Memory B cell (primary cell): ENCODE measurements at regions not wholly inside any gene's neighbourhood (a gene's known extent, or its start where the extent isn't known, plus 50 kb on each side); places are given as distances from the start of the nearest gene placed in this dataset.

Experiments used
- ATAC-seq: fragments of 150-1000 bp; cut with Tn5 transposase; 2 replicates; pipeline ENCODE4 v1.10.0; 2021; ENCODE audit warnings: low read depth, mild to moderate bottlenecking, moderate library complexity
- DNase-seq, 2 donors: peaks; one replicate each; pipeline ENCODE4 v3.0.0; 2022; ENCODE audit warnings: low spot score in 2 of 2
- H3K27ac Mint-ChIP-seq: one replicate; pipeline ENCODE4 v1.8.0; 2022; ENCODE audit warnings: mild to moderate bottlenecking, moderate library complexity, mixed read lengths
- H3K27me3 Mint-ChIP-seq: one replicate; pipeline ENCODE4 v1.8.0; 2022; ENCODE audit warnings: mixed read lengths
- H3K36me3 Mint-ChIP-seq: one replicate; pipeline ENCODE4 v1.8.0; 2022; ENCODE audit warnings: mild to moderate bottlenecking, mixed read lengths
- H3K4me1 Mint-ChIP-seq: one replicate; pipeline ENCODE4 v1.8.0; 2022; ENCODE audit warnings: mixed read lengths
- H3K4me3 Mint-ChIP-seq: one replicate; pipeline ENCODE4 v1.8.0; 2022; ENCODE audit warnings: mild to moderate bottlenecking, moderate library complexity, mixed read lengths
- H3K9me3 Mint-ChIP-seq: one replicate; pipeline ENCODE4 v1.8.0; 2022; ENCODE audit warnings: mixed read lengths

DNA sequence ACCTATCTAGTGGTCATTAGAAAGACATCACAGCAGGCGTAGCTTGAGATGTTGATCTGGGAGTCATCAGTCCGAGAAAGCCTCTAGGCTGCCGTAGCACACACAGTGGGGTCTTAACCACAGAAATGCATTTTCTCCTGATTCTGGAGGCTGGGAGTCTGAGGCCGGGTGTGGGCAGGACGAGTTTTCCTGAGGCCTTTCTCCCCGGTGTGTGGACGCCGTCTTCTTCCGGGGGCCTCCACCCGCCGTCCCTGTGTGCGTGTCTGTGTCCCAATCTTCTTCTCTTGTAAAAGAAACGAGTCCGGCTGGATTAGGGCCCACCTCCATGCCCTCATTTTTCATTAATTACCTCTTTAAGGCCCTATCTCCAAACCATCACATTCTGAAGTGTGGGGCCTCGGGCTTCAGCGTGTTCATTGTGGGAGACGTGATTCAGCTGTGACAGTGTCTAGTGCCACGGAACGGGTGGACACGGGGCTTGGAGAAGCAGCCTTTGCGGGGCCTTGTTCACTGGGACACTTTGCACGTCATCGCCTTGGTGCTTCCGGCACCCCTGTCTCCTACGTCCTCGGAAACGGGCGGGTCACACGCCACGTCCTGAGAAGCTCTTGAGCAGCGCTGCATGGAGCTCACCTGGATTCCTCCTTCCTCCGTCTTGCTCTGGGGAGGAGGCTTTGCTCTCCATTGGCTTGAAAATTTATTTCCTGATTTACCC lies 208.9 kb upstream of the SOX1 start:
- no peak for DNase-seq
- Mint-ChIP-seq H3K4me1 (no peaks in the 10 kb centered on the region), H3K9me3 (peaks cover 6% of the 10 kb centered on the region), H3K4me3 (no peak overlapping the region), H3K27ac (no peak overlapping the region), H3K27me3 (peaks cover 5% of the 10 kb centered on the region), H3K36me3 (no peaks in the 10 kb centered on the region)
- no peak for ATAC-seq

DNA sequence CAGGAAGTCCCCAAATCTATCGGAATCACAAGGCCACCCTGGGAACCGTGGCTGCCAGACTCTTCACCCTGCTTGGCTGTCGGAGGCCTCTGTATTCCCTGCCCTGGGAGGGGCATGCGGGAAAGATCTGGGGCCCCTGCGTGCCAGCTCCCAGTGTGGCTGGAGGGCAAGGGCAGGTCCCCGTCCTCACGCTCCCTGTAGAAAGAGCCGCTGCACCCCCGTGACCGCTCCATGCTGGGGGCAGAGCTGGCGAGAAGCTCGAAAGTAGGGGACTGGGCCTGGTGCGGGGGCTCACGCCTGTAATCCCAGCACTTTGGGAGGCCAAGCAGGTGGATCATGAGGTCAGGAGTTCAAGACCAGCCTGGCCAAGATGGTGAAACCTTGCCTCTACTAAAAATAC lies 208.4 kb upstream of the SOX1 start:
- no peak for ATAC-seq
- Mint-ChIP-seq H3K4me3 (no peak overlapping the region), H3K9me3 (peaks cover 6% of the 10 kb centered on the region), H3K4me1 (no peaks in the 10 kb centered on the region), H3K36me3 (no peaks in the 10 kb centered on the region), H3K27me3 (peaks cover 5% of the 10 kb centered on the region), H3K27ac (no peak overlapping the region)
- DNase-seq = no peak

DNA sequence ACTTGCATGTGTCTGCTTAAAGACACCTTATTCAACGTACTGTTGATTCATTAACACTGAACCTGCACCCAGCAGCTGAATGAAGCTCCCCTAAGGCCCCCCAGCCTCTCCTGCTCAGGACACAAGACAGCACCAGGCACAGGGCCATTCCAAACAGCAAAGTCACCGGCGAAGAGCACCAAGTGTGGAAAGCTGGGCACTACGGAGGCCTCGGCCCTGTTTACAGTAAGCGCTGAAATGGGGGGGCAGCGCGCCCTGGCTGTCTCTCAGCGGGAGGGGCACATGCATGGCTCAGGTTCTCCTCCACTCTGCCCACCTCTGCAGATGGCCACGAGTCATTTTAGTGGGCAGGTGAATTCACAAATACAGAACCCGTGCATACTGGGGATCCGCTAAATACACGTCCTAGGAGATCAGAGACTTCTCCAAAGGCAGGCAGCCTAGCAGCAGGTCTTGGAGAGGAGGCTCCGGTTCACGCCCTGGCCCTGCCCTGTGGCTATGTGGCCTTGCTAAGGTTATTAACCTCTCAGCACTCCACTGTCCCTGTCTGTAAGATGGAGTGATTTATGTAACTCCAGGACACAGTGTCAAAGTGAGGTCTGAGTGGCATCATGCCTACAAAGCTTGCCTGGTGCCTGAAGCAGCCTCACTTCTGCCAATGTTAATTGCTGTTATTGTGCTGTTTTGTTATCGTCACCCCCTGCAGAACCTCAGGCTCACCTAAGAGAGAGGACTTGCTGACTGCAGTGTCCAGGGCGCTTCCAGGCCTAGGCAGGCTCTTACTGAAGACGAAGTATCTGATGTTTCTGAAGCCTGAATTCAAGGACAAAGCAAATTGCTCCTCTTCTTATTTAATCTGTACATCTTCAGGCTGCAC lies 207.4 kb upstream of the SOX1 start:
- H3K4me1 Mint-ChIP-seq = no peaks in the 10 kb centered on the region
- H3K27me3 Mint-ChIP-seq = peaks cover 5% of the 10 kb centered on the region
- H3K27ac Mint-ChIP-seq = no peak overlapping the region
- peaks cover 6% of the 10 kb centered on the region for H3K9me3 Mint-ChIP-seq
- H3K4me3 Mint-ChIP-seq = no peak overlapping the region
- ATAC-seq = no peak
- DNase-seq = no peak
- no peaks in the 10 kb centered on the region for H3K36me3 Mint-ChIP-seq

DNA sequence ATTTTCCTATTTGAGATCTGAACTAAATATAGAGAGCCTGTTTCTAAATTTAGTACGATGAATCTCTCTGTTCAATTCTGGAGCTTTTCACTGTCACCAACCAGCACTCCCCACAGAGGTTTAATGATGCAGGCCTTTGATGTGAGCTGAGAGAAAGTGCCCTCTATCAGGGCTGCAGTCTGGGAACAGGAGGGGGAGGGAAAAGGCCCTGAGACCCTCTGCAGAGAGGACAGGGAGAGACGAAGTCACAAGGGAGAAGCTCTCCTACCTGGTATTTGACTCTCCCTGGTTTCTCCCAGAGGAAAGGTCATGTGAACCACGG lies 206.8 kb upstream of the SOX1 start:
- Mint-ChIP-seq H3K36me3 (no peaks in the 10 kb centered on the region), H3K4me3 (no peak overlapping the region), H3K9me3 (peaks cover 6% of the 10 kb centered on the region), H3K27me3 (peaks cover 5% of the 10 kb centered on the region), H3K4me1 (no peaks in the 10 kb centered on the region), H3K27ac (no peak overlapping the region)
- ATAC-seq (no peak), DNase-seq (no peak)

DNA sequence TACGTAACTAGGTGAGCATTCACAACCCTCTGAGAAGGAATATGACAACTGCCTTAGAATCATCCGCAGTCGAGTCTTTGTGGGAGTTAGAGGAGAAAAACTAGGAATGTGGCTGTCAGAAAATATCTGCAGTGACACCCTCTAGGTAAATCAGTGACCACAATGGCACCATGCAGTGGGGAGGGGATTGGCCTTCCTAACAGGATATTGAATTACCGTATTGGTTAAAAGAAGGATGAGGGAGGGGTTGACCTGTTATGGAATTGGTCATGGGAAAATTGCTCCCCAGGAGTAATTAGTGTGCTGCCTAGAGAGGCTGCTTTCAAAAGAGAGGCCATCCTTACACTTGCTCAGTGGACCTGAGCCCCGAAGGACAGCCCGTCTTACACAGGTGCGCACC lies 205.6 kb upstream of the SOX1 start:
- Mint-ChIP-seq H3K36me3 (no peaks in the 10 kb centered on the region), H3K4me1 (no peaks in the 10 kb centered on the region), H3K9me3 (peaks cover 7% of the 10 kb centered on the region), H3K27me3 (peaks cover 5% of the 10 kb centered on the region), H3K27ac (no peak overlapping the region), H3K4me3 (no peak overlapping the region)
- ATAC-seq = no peak
- DNase-seq = no peak

DNA sequence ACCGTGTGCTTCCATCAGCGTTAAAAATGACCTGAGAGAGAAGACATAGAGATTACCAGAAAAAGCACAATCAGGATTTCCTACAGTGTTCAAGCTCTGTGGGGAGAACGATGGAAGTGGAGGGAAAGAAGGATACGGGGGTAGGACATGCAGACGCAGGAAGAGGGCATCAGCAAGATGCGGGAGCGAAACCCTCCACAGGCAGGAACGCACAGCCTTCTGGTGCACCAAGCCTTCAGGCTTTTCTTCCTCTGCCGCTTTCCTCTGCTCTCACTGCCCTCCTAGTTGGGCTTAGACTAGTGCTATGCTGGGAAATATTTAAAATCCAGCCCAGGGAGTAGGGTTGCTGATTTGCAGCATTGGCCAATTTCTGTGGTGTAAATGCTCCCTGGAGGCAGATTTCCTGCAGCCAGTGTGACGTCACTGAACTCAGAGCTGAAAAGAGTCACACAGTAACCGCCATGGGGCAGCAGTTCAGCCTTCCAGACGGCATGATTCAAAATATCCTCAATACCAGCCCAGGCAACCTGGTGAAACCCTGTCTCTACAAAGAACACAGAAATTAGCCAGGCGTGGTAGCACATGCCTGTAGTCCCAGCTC lies 205.1 kb upstream of the SOX1 start:
- Mint-ChIP-seq H3K4me3 (no peak overlapping the region), H3K27me3 (peaks cover 4% of the 10 kb centered on the region)

DNA sequence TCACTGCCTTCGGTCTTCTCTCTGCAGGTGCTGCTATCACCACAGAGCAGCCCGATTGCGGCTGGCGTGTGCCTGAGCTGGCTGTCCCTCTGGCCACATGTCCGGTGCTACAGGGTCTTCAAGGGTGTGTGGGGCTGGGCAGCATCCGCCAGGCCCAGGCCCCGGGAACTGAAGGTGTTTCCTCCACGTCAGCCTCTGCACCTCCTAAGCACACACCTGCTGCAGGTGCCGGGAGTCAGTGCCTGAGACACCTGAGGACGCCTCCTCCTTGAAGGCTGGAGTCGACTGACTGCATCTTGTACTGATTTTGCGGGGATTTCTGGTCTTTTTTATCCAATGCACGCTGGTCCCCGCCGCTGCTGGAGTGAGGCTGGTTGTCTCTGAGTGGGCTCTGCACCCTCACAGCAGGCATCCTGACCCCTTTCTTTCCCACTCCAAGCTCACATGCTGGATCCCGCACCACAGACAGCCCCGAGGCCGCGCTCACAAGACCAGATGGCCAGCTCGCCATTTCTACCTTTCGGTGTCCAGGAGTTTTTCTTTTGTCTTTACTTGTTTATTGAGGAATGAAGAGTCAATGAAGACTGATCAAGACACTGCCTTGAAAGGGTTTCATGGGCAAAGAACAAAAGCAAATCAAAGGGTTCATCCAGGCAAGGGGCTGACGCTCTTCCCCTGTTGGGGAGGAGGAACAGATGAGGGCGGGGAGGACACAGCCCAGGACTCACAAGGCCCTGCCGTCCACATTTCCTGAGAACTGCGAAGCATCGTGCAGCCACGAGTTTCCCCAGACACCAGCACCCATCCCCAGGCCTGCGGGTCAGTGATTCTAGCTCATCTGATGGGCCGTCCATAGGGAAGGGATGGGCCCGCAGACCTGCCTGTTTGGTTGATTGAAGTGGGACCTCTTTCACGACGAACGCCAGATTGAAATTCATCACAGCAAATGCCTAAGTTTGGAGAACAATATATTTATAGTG lies 203.8 kb upstream of the SOX1 start:
- DNase-seq (no peak), ATAC-seq (no peak)
- no peak overlapping the region for H3K4me3 Mint-ChIP-seq
- H3K4me1 Mint-ChIP-seq = no peaks in the 10 kb centered on the region
- H3K9me3 Mint-ChIP-seq = peaks cover 14% of the 10 kb centered on the region
- no peaks in the 10 kb centered on the region for H3K36me3 Mint-ChIP-seq
- H3K27ac Mint-ChIP-seq = no peak overlapping the region
- no peaks in the 10 kb centered on the region for H3K27me3 Mint-ChIP-seq

More for the DNA sequence above, 205.1 kb upstream of the SOX1 start:
- Mint-ChIP-seq H3K27ac (no peak overlapping the region), H3K4me1 (no peaks in the 10 kb centered on the region), H3K9me3 (peaks cover 8% of the 10 kb centered on the region), H3K36me3 (no peaks in the 10 kb centered on the region)
- DNase-seq = no peak
- ATAC-seq = no peak

DNA sequence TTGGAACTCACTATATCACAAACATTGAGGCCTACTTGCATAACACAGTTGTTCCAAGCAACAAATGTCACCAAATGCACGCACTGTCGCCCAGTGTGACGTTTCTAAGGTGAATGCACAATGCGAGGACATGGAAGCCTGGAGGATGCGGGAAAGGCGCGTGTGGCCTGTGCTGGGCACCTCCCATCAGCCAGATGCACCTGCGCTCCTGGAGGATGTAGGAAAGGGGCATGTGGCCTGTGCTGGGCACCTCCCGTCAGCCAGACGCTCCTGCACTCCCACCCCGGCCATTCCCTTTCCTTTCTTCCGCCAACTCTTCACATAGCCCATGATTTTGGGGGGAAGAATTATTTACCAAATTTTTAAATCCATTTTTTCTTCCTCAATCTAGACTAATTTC lies 202.4 kb upstream of the SOX1 start:
- DNase-seq (no peak), ATAC-seq (no peak)
- Mint-ChIP-seq H3K27me3 (no peaks in the 10 kb centered on the region), H3K4me3 (no peak overlapping the region), H3K9me3 (peaks cover 17% of the 10 kb centered on the region), H3K36me3 (no peaks in the 10 kb centered on the region), H3K4me1 (no peaks in the 10 kb centered on the region), H3K27ac (no peak overlapping the region)

DNA sequence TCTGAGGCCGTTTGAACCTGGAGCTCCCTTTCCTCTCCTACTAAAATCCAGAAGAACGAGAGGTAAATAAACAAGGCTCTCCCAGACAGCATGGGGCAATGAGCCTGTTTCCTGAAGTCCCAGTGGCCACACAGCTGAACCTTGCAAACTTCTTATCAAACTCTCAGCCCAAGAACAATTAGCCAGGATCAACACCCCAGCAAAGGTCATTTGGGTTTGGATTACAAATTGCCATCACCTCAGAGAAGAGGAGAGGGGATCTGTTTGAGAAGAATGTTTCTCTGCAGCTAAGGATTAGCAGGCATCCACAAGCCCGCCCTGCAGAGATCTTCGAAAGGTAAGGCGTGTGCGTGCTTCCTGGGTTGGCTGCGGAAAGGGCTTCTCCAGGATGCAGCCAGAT lies 201.9 kb upstream of the SOX1 start:
- no peak overlapping the region for H3K27ac Mint-ChIP-seq

DNA sequence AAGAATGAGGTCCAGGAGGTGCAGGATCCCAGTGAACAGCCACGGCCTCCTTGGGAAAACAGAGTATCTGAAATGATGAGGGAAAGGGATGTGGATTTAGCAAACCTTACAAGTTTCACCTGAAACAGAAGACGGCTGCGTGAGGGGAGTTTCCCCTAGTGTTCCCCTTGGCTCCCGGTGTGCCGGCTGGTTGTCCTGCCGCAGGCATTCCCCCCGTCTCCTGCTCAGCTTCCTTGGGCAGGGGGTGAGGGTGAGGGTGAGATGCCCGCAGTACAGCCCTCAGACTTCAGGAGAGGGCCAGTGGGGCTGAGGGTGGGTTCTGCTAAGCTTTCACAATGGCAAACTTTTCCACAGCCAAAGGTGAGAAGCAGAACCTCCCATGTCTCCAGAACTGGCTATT lies 201.1 kb upstream of the SOX1 start:
- H3K27me3 Mint-ChIP-seq = no peaks in the 10 kb centered on the region
- no peaks in the 10 kb centered on the region for H3K4me1 Mint-ChIP-seq
- peaks cover 14% of the 10 kb centered on the region for H3K9me3 Mint-ChIP-seq
- ATAC-seq = no peak
- no peak overlapping the region for H3K27ac Mint-ChIP-seq
- H3K36me3 Mint-ChIP-seq = no peaks in the 10 kb centered on the region
- no peak for DNase-seq
- no peak overlapping the region for H3K4me3 Mint-ChIP-seq

More for the DNA sequence above, 201.9 kb upstream of the SOX1 start:
- Mint-ChIP-seq H3K36me3 (no peaks in the 10 kb centered on the region), H3K9me3 (peaks cover 17% of the 10 kb centered on the region), H3K4me3 (no peak overlapping the region), H3K27me3 (no peaks in the 10 kb centered on the region), H3K4me1 (no peaks in the 10 kb centered on the region)
- ATAC-seq (no peak), DNase-seq (no peak)

DNA sequence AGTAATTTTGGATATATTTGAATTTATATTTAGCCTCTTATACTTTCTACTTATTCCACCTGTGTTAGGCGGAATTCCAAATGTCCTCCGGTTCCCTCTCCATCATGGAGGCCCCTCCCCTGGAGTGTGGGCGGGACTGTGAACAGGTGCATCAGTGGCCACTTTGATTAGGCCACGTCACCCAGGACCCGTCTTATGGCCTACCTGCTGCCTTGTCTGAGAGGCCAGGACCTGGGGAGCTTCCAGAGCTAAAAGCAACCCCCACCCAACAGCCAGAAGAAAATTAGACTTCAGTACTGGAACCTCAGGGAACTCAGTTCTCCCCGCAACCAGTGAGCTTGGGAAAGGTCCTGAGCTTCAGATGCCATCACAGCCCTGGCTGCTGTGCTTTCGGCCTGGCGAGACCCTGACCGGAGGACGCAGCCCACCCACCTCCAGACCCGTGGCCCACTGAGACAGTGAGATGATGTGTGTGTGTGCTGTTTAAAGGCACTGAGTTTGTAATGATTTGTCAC lies 200.2 kb upstream of the SOX1 start:
- no peak for DNase-seq
- Mint-ChIP-seq H3K9me3 (peaks cover 14% of the 10 kb centered on the region), H3K4me1 (no peaks in the 10 kb centered on the region), H3K27ac (no peak overlapping the region), H3K36me3 (no peaks in the 10 kb centered on the region), H3K4me3 (no peak overlapping the region), H3K27me3 (no peaks in the 10 kb centered on the region)
- no peak for ATAC-seq

DNA sequence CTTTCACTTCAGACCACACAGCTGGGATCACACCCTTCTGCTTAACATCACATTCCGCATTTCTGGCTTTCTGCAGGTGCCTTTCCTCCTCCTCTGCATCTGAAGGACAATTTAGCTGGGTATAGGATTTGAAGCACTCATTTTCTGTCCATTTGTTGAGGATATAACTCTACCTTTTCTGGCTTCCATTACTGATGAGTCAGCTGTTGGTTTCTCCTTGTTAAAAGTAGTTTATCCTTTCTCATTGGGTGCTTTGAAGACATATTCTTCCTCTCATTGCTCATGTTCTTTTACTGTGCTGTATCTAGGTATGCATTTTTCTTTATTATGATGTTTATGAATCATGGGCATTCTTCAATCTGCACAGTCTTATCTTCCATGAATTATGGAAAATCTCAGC lies 199.3 kb upstream of the SOX1 start:
- no peak overlapping the region for H3K4me3 Mint-ChIP-seq
- H3K36me3 Mint-ChIP-seq = no peaks in the 10 kb centered on the region
- H3K27me3 Mint-ChIP-seq = no peaks in the 10 kb centered on the region
- H3K9me3 Mint-ChIP-seq = peaks cover 14% of the 10 kb centered on the region
- ATAC-seq = no peak
- H3K4me1 Mint-ChIP-seq = no peaks in the 10 kb centered on the region
- H3K27ac Mint-ChIP-seq = no peak overlapping the region
- DNase-seq = no peak

DNA sequence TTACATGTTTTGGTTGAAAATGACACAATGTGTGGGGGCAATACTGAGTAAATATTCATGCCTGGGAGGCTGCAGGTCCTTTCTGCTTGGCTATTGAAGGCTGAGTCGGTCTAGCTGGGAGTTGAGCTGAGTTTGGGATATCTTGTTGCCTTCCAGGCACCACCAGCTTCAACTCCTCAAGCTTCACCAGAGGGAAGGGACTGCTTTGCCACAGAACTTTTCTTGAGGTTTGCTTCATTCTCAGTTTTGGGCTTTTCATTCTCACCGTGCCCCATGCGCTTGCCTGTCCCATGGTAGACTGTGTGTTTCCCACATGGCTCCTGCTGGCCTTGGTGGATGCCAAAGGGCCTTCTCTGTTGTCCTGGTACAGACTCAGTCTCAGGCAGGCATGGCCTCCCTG lies 198.2 kb upstream of the SOX1 start:
- Mint-ChIP-seq H3K27me3 (peaks cover 4% of the 10 kb centered on the region), H3K4me3 (no peak overlapping the region), H3K9me3 (peaks cover 14% of the 10 kb centered on the region), H3K27ac (no peak overlapping the region), H3K4me1 (no peaks in the 10 kb centered on the region), H3K36me3 (no peaks in the 10 kb centered on the region)
- ATAC-seq = no peak
- DNase-seq = no peak
